Calu3 (cell line): ENCODE measurements at regions not wholly inside any gene's neighbourhood (a gene's known extent, or its start where the extent isn't known, plus 50 kb on each side); places are given as distances from the start of the nearest gene placed in this dataset.

ENCODE experiments used
- BruUV-seq: library from RNA; stranded (reverse); fragments of 400-500 nt; replicated peaks from 2 replicates; lab custom pipeline; 2021; lab: Mats Ljungman, UMichigan
- CTCF ChIA-PET: fragments of 300-600 bp; sonication (Branson Sonifier 250); formaldehyde crosslinking; loops from one replicate; lab custom pipeline; 2022; ENCODE audit warnings: antibody characterized with exemption; lab: Charles Lee
- DNase-seq: peaks from one replicate; pipeline ENCODE4 v3.0.0; 2022
- H3K27ac Mint-ChIP-seq: one replicate; pipeline ENCODE4 v1.8.0; 2022; ENCODE audit warnings: mixed read lengths; ENCODE audit not compliant: unreplicated experiment
- H3K27me3 Mint-ChIP-seq: one replicate; pipeline ENCODE4 v1.8.0; 2022; ENCODE audit warnings: mixed read lengths; ENCODE audit not compliant: unreplicated experiment
- H3K36me3 Mint-ChIP-seq: one replicate; pipeline ENCODE4 v1.8.0; 2022; ENCODE audit warnings: mild to moderate bottlenecking, moderate library complexity, mixed read lengths; ENCODE audit not compliant: insufficient read depth, unreplicated experiment
- H3K4me1 Mint-ChIP-seq: one replicate; pipeline ENCODE4 v1.8.0; 2022; ENCODE audit warnings: mild to moderate bottlenecking, low read depth, mixed read lengths; ENCODE audit not compliant: unreplicated experiment
- H3K4me3 Mint-ChIP-seq: one replicate; pipeline ENCODE4 v1.8.0; 2022; ENCODE audit warnings: mild to moderate bottlenecking, low read depth, moderate library complexity, mixed read lengths; ENCODE audit not compliant: unreplicated experiment
- H3K9me3 Mint-ChIP-seq: one replicate; pipeline ENCODE4 v1.8.0; 2022; ENCODE audit warnings: low read depth, mixed read lengths; ENCODE audit not compliant: unreplicated experiment
- CTCF ChIP-seq: fragments of 200-600 bp; IDR thresholded peaks from one replicate; pipeline ENCODE4 v1.8.0; 2022; ENCODE audit warnings: antibody characterized with exemption; ENCODE audit not compliant: unreplicated experiment
- intact Hi-C: fragments of 100-400 bp; cut with micrococcal nuclease; formaldehyde crosslinking; loops from one replicate; pipeline ENCODE4 v1.10.0; 2022; ENCODE audit not compliant: unreplicated experiment

- no peak for DNase-seq
- TF ChIP-seq CTCF = no peak
- BruUV-seq = no TSS peak
- Mint-ChIP-seq H3K36me3 (no peaks in the 10 kb centered on the region), H3K4me1 (no peaks in the 10 kb centered on the region), H3K27me3 (no peaks in the 10 kb centered on the region), H3K4me3 (no peak overlapping the region), H3K9me3 (no peaks in the 10 kb centered on the region), H3K27ac (no peak overlapping the region)
- intact Hi-C loops = no loop called here
- CTCF ChIA-PET = no interaction called here
Observed at GRCh38 chr4:182102576-182102975, 140.6 kb upstream of the TENM3 start.

- Mint-ChIP-seq H3K27me3 (no peaks in the 10 kb centered on the region), H3K9me3 (no peaks in the 10 kb centered on the region), H3K4me3 (no peak overlapping the region), H3K27ac (no peak overlapping the region), H3K36me3 (no peaks in the 10 kb centered on the region), H3K4me1 (no peaks in the 10 kb centered on the region)
- TF ChIP-seq CTCF = no peak
- no TSS peak for BruUV-seq
- CTCF ChIA-PET = no interaction called here
- intact Hi-C loops = no loop called here
- DNase-seq = no peak
Observed at GRCh38 chr4:182103614-182104319, 139.4 kb upstream of the TENM3 start.

GRCh38 chr4:182105416-182105815, 137.8 kb upstream of the TENM3 start:
- Mint-ChIP-seq H3K27ac (no peak overlapping the region), H3K36me3 (no peaks in the 10 kb centered on the region), H3K4me3 (no peak overlapping the region), H3K4me1 (no peaks in the 10 kb centered on the region), H3K9me3 (no peaks in the 10 kb centered on the region), H3K27me3 (no peaks in the 10 kb centered on the region)
- TF ChIP-seq CTCF = no peak
- intact Hi-C loops = no loop called here
- DNase-seq = no peak
- no TSS peak for BruUV-seq
- CTCF ChIA-PET = no interaction called here

DNA sequence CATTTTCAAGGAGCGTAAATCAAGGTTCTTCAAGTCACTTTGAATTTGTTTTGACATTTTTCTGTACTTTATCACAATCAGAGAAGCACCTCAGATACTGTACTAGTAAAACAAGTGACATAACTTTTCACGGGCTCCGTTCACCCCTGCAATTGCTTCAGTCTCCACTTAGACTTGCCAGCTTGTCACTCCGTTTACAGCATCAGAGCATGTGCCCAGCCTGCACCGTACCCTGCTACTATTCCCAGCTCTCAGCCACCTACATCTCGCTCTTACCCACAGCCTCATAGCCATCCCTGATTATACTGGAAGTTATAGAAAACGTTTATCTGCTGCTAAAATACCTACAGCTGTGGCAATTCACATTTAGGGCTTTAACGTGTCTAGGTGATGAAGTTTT, 135.3 kb upstream of the TENM3 start:
- no peak for TF ChIP-seq CTCF
- DNase-seq = no peak
- H3K36me3 Mint-ChIP-seq = no peaks in the 10 kb centered on the region
- intact Hi-C loops = no loop called here
- no peaks in the 10 kb centered on the region for H3K4me1 Mint-ChIP-seq
- CTCF ChIA-PET = no interaction called here
- no peaks in the 10 kb centered on the region for H3K9me3 Mint-ChIP-seq
- no TSS peak for BruUV-seq
- no peak overlapping the region for H3K27ac Mint-ChIP-seq
- H3K27me3 Mint-ChIP-seq = no peaks in the 10 kb centered on the region
- no peak overlapping the region for H3K4me3 Mint-ChIP-seq
